ENCODE measurements at regions not wholly inside any gene's neighbourhood (a gene's known extent, or its start where the extent isn't known, plus 50 kb on each side); places are given as distances from the start of the nearest gene placed in this dataset.

DNA sequence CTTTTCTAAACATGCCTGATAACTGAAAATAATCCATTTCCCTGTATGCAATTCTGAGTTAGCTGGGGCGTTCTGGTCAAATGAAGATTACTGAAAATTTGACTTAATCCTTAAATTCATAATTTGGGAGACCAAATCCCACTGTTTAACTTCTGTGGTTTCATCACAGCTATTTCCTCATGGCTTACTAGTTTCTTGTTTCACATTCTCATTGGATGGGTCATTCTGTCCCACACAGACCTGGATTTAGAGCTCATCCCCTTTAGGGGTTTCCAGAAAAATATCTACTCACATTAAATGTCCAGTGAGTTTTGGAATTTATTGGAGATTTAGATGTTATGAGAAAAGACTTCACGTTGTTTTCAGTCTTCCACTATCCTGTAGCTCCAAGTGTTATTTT lies 709.3 kb upstream of the KLHL1 start (continued):
- no peak for TF ChIP-seq SPEN (CRISPR knock-in tag; IDR thresholded peaks at IDR 0.05; ENCODE audit: low read depth)

DNA sequence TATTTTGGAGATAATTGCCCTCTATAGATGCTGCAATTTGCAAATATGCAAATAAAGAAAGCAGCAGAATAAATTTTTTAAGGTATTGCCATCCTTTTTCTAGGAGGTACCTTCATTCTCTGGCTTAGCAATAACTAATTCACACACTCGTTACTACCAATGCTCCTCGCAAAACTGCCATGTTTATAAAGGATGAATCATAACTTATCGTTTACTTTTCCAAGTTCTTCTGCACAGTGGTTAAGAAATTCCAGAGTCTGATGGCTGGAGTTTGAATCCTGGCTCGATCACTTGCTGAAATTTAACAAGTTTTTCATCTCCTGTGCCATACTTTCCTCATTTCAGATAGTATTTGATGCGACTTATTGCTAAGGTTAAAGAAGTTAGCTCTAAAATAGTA lies 708.6 kb upstream of the KLHL1 start:
- ChIA-PET CTCF (ENCODE audit: low intra/inter-chr PET ratio, low total read pairs) (no interaction called here), POLR2A (no interaction called here)
- Histone ChIP-seq H3K4me1 (ENCODE audit: insufficient read depth, low read length) (no peaks in the 10 kb centered on the region), H3K9ac (ENCODE audit: insufficient read depth, low read depth, low read length) (no peak overlapping the region), H3K4me3 (replicated peaks in 1 of 3; ENCODE audit: insufficient read depth in 1 of 3, low read depth in 2 of 3, low read length in 3 of 3) (no peak overlapping the region), H4K20me1 (ENCODE audit: insufficient read depth, low read length) (no peaks in the 10 kb centered on the region), H3K27ac (ENCODE audit: extremely low read length, insufficient read depth, low read length) (no peak overlapping the region), H3K4me2 (ENCODE audit: low read depth, low read length) (no peak overlapping the region), H3K9me3 (ENCODE audit: low read length) (no peaks in the 10 kb centered on the region), H3K27me3 (ENCODE audit: control insufficient read depth in 1 of 2, insufficient read depth in 2 of 2, low read length in 2 of 2) (no peaks in the 10 kb centered on the region), H3K36me3 (replicated peaks in 1 of 2; ENCODE audit: control insufficient read depth in 1 of 2, insufficient read depth in 2 of 2, low read length in 2 of 2) (no peaks in the 10 kb centered on the region), H3K79me2 (ENCODE audit: insufficient read depth, low read length) (no peaks in the 10 kb centered on the region), H2AFZ (ENCODE audit: low read length) (no peak overlapping the region)
- DNase-seq (ENCODE audit: low spot score) (no peak), FAIRE-seq (no peak), ATAC-seq (no peak)
- no peak for TF ChIP-seq RARA (CRISPR knock-in tag; IDR thresholded peaks at IDR 0.05)
- no peak for TF ChIP-seq ZBTB3 (CRISPR knock-in tag; IDR thresholded peaks at IDR 0.05; ENCODE audit: borderline replicate concordance, low read depth)
- TF ChIP-seq ELF3 (CRISPR knock-in tag; IDR thresholded peaks at IDR 0.05) = no peak
- no peak for TF ChIP-seq PLRG1 (conservative IDR thresholded peaks at IDR 0.05)
- no peak for TF ChIP-seq CHD4 (IDR thresholded peaks at IDR 0.05; ENCODE audit: borderline replicate concordance, low read length)
- no peak for TF ChIP-seq NR2F1 (CRISPR knock-in tag; IDR thresholded peaks at IDR 0.05)
- TF ChIP-seq, protein P1, sequence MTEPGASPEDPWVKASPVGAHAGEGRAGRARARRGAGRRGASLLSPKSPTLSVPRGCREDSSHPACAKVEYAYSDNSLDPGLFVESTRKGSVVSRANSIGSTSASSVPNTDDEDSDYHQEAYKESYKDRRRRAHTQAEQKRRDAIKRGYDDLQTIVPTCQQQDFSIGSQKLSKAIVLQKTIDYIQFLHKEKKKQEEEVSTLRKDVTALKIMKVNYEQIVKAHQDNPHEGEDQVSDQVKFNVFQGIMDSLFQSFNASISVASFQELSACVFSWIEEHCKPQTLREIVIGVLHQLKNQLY (CRISPR knock-in tag; IDR thresholded peaks at IDR 0.05) = no peak
- TF ChIP-seq GLI4 (CRISPR knock-in tag; IDR thresholded peaks at IDR 0.05; ENCODE audit: borderline replicate concordance) = no peak
- TF ChIP-seq XRCC5 (optimal IDR thresholded peaks at IDR 0.05; ENCODE audit: low read length) = no peak
- TF ChIP-seq, protein P2, sequence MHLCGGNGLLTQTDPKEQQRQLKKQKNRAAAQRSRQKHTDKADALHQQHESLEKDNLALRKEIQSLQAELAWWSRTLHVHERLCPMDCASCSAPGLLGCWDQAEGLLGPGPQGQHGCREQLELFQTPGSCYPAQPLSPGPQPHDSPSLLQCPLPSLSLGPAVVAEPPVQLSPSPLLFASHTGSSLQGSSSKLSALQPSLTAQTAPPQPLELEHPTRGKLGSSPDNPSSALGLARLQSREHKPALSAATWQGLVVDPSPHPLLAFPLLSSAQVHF (CRISPR knock-in tag; IDR thresholded peaks at IDR 0.05) = no peak
- no peak for TF ChIP-seq STAT5B (CRISPR knock-in tag; IDR thresholded peaks at IDR 0.05)
- in situ Hi-C loops (cut with HindIII; ENCODE audit: extremely low pct_ligation_motif_present, low pct_unique_long_range_greater_than_20kb) = no loop called here
- intact Hi-C loops (cut with micrococcal nuclease; ENCODE audit: unreplicated experiment) = no loop called here
- WGBS (ENCODE audit: low lambda C conversion rate) = 8% methylated on average over 5 of the region's 5 CpGs
- BruUV-seq (replicated peaks) = no TSS peak
